CD4-positive, alpha-beta T cell treated with Interleukin-21 for 1 hour (primary cell): ENCODE measurements at regions not wholly inside any gene's neighbourhood (a gene's known extent, or its start where the extent isn't known, plus 50 kb on each side); places are given as distances from the start of the nearest gene placed in this dataset.

Experiments
- DNase-seq: peaks from one replicate; pipeline ENCODE4 v3.0.0-alpha.2; 2020

GRCh38 chr10:43965918-43966570 lies 317.4 kb upstream of the ZNF32 start:
- no peak for DNase-seq

GRCh38 chr10:43965033-43965917 lies 316.6 kb upstream of the ZNF32 start:
- DNase-seq, result no peak

GRCh38 chr10:43964486-43964885 lies 315.8 kb upstream of the ZNF32 start:
- no peak for DNase-seq

GRCh38 chr10:43963793-43964425 lies 315.2 kb upstream of the ZNF32 start:
- DNase-seq, result no peak

- no peak for DNase-seq
These were observed 314.7 kb upstream of the ZNF32 start for GRCh38 chr10:43963379-43963778.

- DNase-seq, result no peak
These were observed 313.9 kb upstream of the ZNF32 start for GRCh38 chr10:43962346-43963191.

GRCh38 chr10:43961523-43962345 lies 313.1 kb upstream of the ZNF32 start:
- DNase-seq, result no peak

- DNase-seq, result no peak
These were observed 312.3 kb upstream of the ZNF32 start for GRCh38 chr10:43960981-43961380.

- DNase-seq, result no peak
These were observed 311.8 kb upstream of the ZNF32 start for GRCh38 chr10:43960477-43960876.

GRCh38 chr10:43960135-43960415 lies 311.4 kb upstream of the ZNF32 start:
- no peak for DNase-seq

GRCh38 chr10:43959364-43960134 lies 310.9 kb upstream of the ZNF32 start:
- DNase-seq, result no peak

GRCh38 chr10:43958964-43959363 lies 310.3 kb upstream of the ZNF32 start:
- DNase-seq, result no peak

GRCh38 chr10:43958071-43958432 lies 309.4 kb upstream of the ZNF32 start:
- DNase-seq, result no peak

GRCh38 chr10:43957267-43958070 lies 308.8 kb upstream of the ZNF32 start:
- no peak for DNase-seq

- no peak for DNase-seq
These were observed 307.3 kb upstream of the ZNF32 start for GRCh38 chr10:43955978-43956377.

- DNase-seq, result no peak
These were observed 306.4 kb upstream of the ZNF32 start for GRCh38 chr10:43955002-43955596.

GRCh38 chr10:43953672-43954071 lies 305.0 kb upstream of the ZNF32 start:
- DNase-seq, result no peak

- DNase-seq, result no peak
These were observed 304.1 kb upstream of the ZNF32 start for GRCh38 chr10:43952760-43953159.

GRCh38 chr10:43949351-43949750 lies 300.7 kb upstream of the ZNF32 start:
- no peak for DNase-seq

GRCh38 chr10:43946445-43946844 lies 297.8 kb upstream of the ZNF32 start:
- no peak for DNase-seq
